C4-2B (cell line): ENCODE measurements at regions not wholly inside any gene's neighbourhood (a gene's known extent, or its start where the extent isn't known, plus 50 kb on each side); places are given as distances from the start of the nearest gene placed in this dataset.
"Not testable (repeated sequence)": the region's sequence is repeated elsewhere in the genome, so short reads cannot be mapped to it uniquely, and the experiment has no call there.

Experiments used
- CTCF ChIP-seq: fragments of 450-650 bp; conservative IDR thresholded peaks from 2 replicates; pipeline ENCODE4 v1.5.1; 2017; ENCODE audit warnings: mild to moderate bottlenecking
- ZFX ChIP-seq: fragments of 450-650 bp; IDR thresholded peaks from 2 replicates; pipeline ENCODE4 v1.6.1; 2017

GRCh38 chr6:58129098-58129497, 811.7 kb downstream of the PRIM2 start:
- not testable (repeated sequence) for TF ChIP-seq CTCF, ZFX
